Mesendoderm (in vitro differentiated cells): ENCODE measurements at regions not wholly inside any gene's neighbourhood (a gene's known extent, or its start where the extent isn't known, plus 50 kb on each side); places are given as distances from the start of the nearest gene placed in this dataset.
"Not testable (repeated sequence)": the region's sequence is repeated elsewhere in the genome, so short reads cannot be mapped to it uniquely, and the experiment has no call there.

ENCODE experiments used
- DNase-seq: peaks from one replicate; pipeline ENCODE4 v3.0.0; 2013
- H2AK5ac ChIP-seq: 2 replicates; pipeline ENCODE4 v1.6.1; 2013; ENCODE audit warnings: low read length, inconsistent platforms
- H2BK120ac ChIP-seq: 2 replicates; pipeline ENCODE4 v1.6.1; 2013; ENCODE audit warnings: low read depth, mild to moderate bottlenecking, low read length, moderate library complexity, mixed read lengths
- H2BK15ac ChIP-seq: replicated peaks from 2 replicates; pipeline ENCODE4 v1.6.1; 2013; ENCODE audit warnings: low read depth, mild to moderate bottlenecking, moderate library complexity
- H2BK5ac ChIP-seq: 2 replicates; pipeline ENCODE4 v1.6.1; 2013; ENCODE audit warnings: low read length, inconsistent platforms
- H3K18ac ChIP-seq: 2 replicates; pipeline ENCODE4 v1.6.1; 2013; ENCODE audit warnings: mild to moderate bottlenecking, low read length, mixed read lengths
- H3K23ac ChIP-seq: one replicate; pipeline ENCODE4 v1.6.1; 2013; ENCODE audit warnings: low read length
- H3K27ac ChIP-seq: 2 replicates; pipeline ENCODE4 v1.5.1; 2013; ENCODE audit warnings: low read depth, mild to moderate bottlenecking, inconsistent platforms, low read length, moderate library complexity
- H3K27me3 ChIP-seq: 2 replicates; pipeline ENCODE4 v1.6.1; 2013; ENCODE audit warnings: low read length, control low read depth, mild to moderate bottlenecking, inconsistent platforms; ENCODE audit not compliant: insufficient read depth, poor library complexity
- H3K36me3 ChIP-seq: 2 replicates; pipeline ENCODE4 v1.6.1; 2013; ENCODE audit warnings: low read length, inconsistent platforms; ENCODE audit not compliant: control insufficient read depth, insufficient read depth
- H3K4ac ChIP-seq: one replicate; pipeline ENCODE4 v1.6.1; 2013; ENCODE audit warnings: low read depth, mild to moderate bottlenecking, low read length, moderate library complexity
- H3K4me1 ChIP-seq: 2 replicates; pipeline ENCODE4 v1.6.1; 2013; ENCODE audit warnings: low read depth, low read length, inconsistent platforms; ENCODE audit not compliant: control insufficient read depth
- H3K4me2 ChIP-seq: 2 replicates; pipeline ENCODE4 v1.6.1; 2013; ENCODE audit warnings: low read length
- H3K4me3 ChIP-seq: 2 replicates; pipeline ENCODE4 v1.5.1; 2013; ENCODE audit warnings: mild to moderate bottlenecking, low read length
- H3K56ac ChIP-seq: one replicate; pipeline ENCODE4 v1.6.1; 2013; ENCODE audit warnings: low read length
- H3K79me1 ChIP-seq: 2 replicates; pipeline ENCODE4 v1.6.1; 2013; ENCODE audit warnings: low read length, inconsistent platforms
- H3K79me2 ChIP-seq: 2 replicates; pipeline ENCODE4 v1.6.1; 2013; ENCODE audit warnings: mild to moderate bottlenecking, low read length; ENCODE audit not compliant: control insufficient read depth, insufficient read depth
- H3K9ac ChIP-seq: 2 replicates; pipeline ENCODE4 v1.6.1; 2013; ENCODE audit warnings: low read length, inconsistent platforms
- H4K5ac ChIP-seq: one replicate; pipeline ENCODE4 v1.6.1; 2013; ENCODE audit warnings: low read length
- H4K8ac ChIP-seq: one replicate; pipeline ENCODE4 v1.6.1; 2013; ENCODE audit warnings: low read depth, mild to moderate bottlenecking, control low read depth, low read length, moderate library complexity
- WGBS: extraction: QIAGEN DNeasy Blood & Tissue Kit; methylation state at CpG from one replicate; pipeline ENCODE4 v1.1.7; 2013; ENCODE audit warnings: low lambda C conversion rate, missing lambda C conversion rate; ENCODE audit not compliant: insufficient coverage; ENCODE audit errors: extremely low coverage; 5-methylcytosine and 5-hydroxymethylcytosine counted together

DNA sequence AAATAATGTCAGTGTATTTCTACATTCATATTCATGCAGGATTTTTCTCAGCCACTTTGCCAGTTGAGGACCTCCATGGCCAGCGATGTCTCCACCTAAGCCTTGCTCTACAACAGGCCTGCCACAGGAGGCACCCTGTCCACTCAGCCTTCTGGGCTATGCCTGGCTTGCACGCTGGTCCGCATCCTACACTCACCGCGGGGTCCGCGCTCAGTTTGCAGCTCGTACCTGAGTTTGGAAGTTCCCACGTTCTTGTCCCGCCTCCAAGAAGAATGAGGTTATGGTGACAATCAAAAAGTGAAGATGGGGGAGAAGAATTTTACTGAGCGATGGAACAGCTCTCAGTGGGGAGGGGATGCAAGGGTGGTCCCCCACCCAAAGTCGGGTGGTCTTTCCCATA lies 93.6 kb upstream of the GRIK1 start:
- Histone ChIP-seq H3K23ac (no peak overlapping the region), H3K18ac (no peak overlapping the region), H2AK5ac (no peak overlapping the region), H4K5ac (no peak overlapping the region), H3K4me3 (no peak overlapping the region), H3K27me3 (no peaks in the 10 kb centered on the region), H2BK5ac (no peak overlapping the region), H4K8ac (no peak overlapping the region), H3K79me1 (no peaks in the 10 kb centered on the region), H3K9ac (no peak overlapping the region), H2BK15ac (no peak overlapping the region), H3K79me2 (no peaks in the 10 kb centered on the region), H3K36me3 (no peaks in the 10 kb centered on the region), H3K27ac (no peak overlapping the region), H3K56ac (no peak overlapping the region), H2BK120ac (no peak overlapping the region), H3K4me1 (no peaks in the 10 kb centered on the region), H3K4ac (no peak overlapping the region), H3K4me2 (no peak overlapping the region)
- WGBS: no CpG with 5 or more reads among the region's 12 CpGs
- DNase-seq: no peak

DNA sequence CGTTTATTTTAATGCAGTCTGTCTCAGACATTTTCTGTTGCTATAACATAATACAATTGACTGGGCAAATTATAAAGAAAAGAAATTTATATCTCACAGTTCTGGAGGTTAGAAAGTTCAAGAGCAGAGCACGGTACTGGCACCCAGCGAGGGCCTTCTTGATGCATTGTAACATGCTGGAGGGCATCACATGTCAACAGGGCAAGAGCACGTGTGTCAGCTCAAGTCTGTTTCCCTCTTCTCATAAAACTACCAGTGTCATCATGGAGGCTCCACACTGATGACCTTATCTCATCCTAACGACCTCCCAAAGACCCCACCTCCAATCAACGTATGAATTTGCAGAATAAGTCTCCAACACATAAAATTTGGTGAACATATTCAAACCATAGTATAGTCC lies 90.6 kb upstream of the GRIK1 start:
- Histone ChIP-seq H3K9ac (no peak overlapping the region), H3K27ac (no peak overlapping the region)
- WGBS: no CpG with 5 or more reads among the region's 6 CpGs

DNA sequence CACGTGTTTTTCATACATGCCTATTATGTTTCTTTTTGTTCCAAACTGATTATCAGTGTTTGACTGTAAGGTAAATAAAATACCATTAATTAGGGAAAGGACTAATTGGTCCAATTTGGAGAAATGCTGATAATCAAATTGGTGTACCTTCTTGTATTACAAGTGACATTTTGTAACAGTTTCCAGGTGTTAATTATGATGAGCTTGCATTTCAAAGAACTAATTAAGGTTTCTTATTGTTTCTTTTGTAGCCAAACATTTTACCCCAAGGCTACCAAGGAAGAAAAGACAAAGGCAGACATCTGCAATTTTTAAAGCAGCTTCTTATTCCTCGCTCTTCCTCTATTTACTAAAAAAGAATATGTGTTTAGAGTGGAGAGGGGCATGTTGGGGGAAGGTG lies 88.7 kb upstream of the GRIK1 start:
- no peaks in the 10 kb centered on the region for H3K79me1 ChIP-seq

More for the DNA sequence above, 90.6 kb upstream of the GRIK1 start:
- no peak overlapping the region for H2BK120ac ChIP-seq
- no peak overlapping the region for H3K4me2 ChIP-seq
- H4K8ac ChIP-seq: no peak overlapping the region
- DNase-seq: no peak
- no peak overlapping the region for H3K56ac ChIP-seq
- H3K79me2 ChIP-seq: no peaks in the 10 kb centered on the region
- H3K23ac ChIP-seq: no peak overlapping the region
- no peak overlapping the region for H3K4ac ChIP-seq
- H2AK5ac ChIP-seq: no peak overlapping the region
- no peak overlapping the region for H4K5ac ChIP-seq
- no peak overlapping the region for H2BK5ac ChIP-seq
- H3K36me3 ChIP-seq: no peaks in the 10 kb centered on the region
- H3K27me3 ChIP-seq: no peaks in the 10 kb centered on the region
- H3K4me3 ChIP-seq: no peak overlapping the region
- no peaks in the 10 kb centered on the region for H3K79me1 ChIP-seq
- H3K4me1 ChIP-seq: no peaks in the 10 kb centered on the region
- no peak overlapping the region for H3K18ac ChIP-seq
- no peak overlapping the region for H2BK15ac ChIP-seq

DNA sequence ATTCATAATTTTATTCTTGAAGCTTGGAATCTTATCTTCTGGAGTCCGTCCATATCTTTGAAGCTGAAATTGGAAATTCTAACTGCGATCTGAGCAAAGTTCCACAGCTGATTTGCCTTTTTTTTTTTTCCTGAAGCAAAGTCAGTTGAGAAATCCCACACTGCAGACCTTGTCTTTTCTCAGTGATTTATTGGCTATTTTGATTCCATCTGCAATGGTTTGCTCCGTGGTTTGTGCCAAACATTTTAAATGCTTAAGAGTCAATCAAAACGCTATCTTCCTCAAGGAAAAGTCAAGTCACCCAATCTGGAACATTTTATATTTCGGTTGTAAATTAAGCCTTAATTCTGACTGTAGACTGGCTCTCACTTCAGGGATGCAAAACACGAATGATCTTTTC lies 88.2 kb upstream of the GRIK1 start:
- no peak overlapping the region for H4K8ac ChIP-seq
- WGBS: no CpG with 5 or more reads among the region's 6 CpGs
- no peak overlapping the region for H3K4me3 ChIP-seq
- H3K36me3 ChIP-seq: no peaks in the 10 kb centered on the region
- no peaks in the 10 kb centered on the region for H3K27me3 ChIP-seq
- H3K79me2 ChIP-seq: no peaks in the 10 kb centered on the region
- no peak for DNase-seq
- H2BK120ac ChIP-seq: no peak overlapping the region
- H2AK5ac ChIP-seq: no peak overlapping the region
- no peak overlapping the region for H3K56ac ChIP-seq
- no peak overlapping the region for H3K18ac ChIP-seq
- H3K4me1 ChIP-seq: no peaks in the 10 kb centered on the region
- no peak overlapping the region for H3K9ac ChIP-seq
- H3K4me2 ChIP-seq: no peak overlapping the region
- no peak overlapping the region for H2BK15ac ChIP-seq
- H4K5ac ChIP-seq: no peak overlapping the region
- H2BK5ac ChIP-seq: no peak overlapping the region
- H3K27ac ChIP-seq: no peak overlapping the region
- H3K79me1 ChIP-seq: no peaks in the 10 kb centered on the region
- H3K4ac ChIP-seq: no peak overlapping the region
- no peak overlapping the region for H3K23ac ChIP-seq

More for the DNA sequence above, 88.7 kb upstream of the GRIK1 start:
- no peak for DNase-seq
- no peak overlapping the region for H3K56ac ChIP-seq
- no peak overlapping the region for H2BK5ac ChIP-seq
- H3K79me2 ChIP-seq: no peaks in the 10 kb centered on the region
- H3K23ac ChIP-seq: no peak overlapping the region
- H2AK5ac ChIP-seq: no peak overlapping the region
- no peak overlapping the region for H3K4me3 ChIP-seq
- no peaks in the 10 kb centered on the region for H3K27me3 ChIP-seq
- no peaks in the 10 kb centered on the region for H3K4me1 ChIP-seq
- H3K18ac ChIP-seq: no peak overlapping the region
- no peak overlapping the region for H3K4me2 ChIP-seq
- WGBS: no CpG with 5 or more reads among the region's 2 CpGs
- H3K36me3 ChIP-seq: no peaks in the 10 kb centered on the region
- no peak overlapping the region for H2BK15ac ChIP-seq
- no peak overlapping the region for H4K8ac ChIP-seq
- H3K27ac ChIP-seq: no peak overlapping the region
- no peak overlapping the region for H3K9ac ChIP-seq
- no peak overlapping the region for H4K5ac ChIP-seq
- no peak overlapping the region for H3K4ac ChIP-seq
- H2BK120ac ChIP-seq: no peak overlapping the region

DNA sequence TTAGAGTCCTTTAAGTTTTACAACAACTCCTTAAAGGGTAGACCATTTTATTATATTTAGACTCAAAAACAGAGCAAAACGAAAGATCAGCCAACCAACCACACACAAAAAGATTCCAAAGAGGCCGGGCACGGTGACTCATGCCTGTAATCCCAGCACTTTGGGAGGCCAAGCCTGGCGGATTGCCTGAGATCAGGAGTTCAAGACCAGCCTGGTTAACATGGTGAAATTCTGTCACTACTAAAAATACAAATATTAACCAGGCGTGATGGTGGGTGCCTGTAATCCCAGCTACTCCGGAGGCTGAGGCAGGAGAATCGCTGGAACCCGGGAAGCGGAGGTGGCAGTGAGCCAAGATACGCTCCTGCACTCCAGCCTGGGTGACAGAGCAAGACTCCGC lies 83.3 kb upstream of the GRIK1 start:
- H3K18ac ChIP-seq, H2BK15ac ChIP-seq, H4K8ac ChIP-seq, H3K4me2 ChIP-seq, DNase-seq, H3K23ac ChIP-seq, H4K5ac ChIP-seq, H3K27ac ChIP-seq, H3K56ac ChIP-seq, H3K79me1 ChIP-seq, H2BK5ac ChIP-seq, H3K36me3 ChIP-seq, H3K4me1 ChIP-seq, H2BK120ac ChIP-seq, H3K79me2 ChIP-seq, H3K27me3 ChIP-seq, H3K4ac ChIP-seq, H3K4me3 ChIP-seq, H2AK5ac ChIP-seq, H3K9ac ChIP-seq: not testable (repeated sequence)
- WGBS: no CpG with 5 or more reads among the region's 11 CpGs

DNA sequence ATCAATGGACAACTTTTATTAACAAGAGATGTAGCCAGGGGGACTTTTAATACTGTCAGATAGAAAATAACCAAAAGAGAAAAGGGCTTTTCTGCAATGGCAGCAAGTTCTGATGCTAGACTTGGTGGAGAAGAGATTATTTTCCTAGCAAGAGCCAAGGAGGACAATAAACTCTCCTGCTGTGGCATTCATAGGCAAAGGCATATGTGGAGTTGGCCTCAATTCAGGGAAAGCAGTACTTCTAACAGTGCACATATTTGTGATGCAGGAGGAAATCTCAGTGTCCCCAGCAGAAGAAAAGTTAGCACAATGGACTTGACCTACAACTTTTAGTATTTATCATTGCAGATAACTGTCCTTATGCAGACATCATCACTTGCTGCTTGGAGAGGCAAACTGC lies 75.1 kb upstream of the GRIK1 start:
- H4K5ac ChIP-seq: no peak overlapping the region
- H3K36me3 ChIP-seq: no peaks in the 10 kb centered on the region
- no peak overlapping the region for H3K4me2 ChIP-seq
- no peak overlapping the region for H3K27ac ChIP-seq
- H3K23ac ChIP-seq: no peak overlapping the region
- no peak overlapping the region for H4K8ac ChIP-seq
- H3K4me1 ChIP-seq: no peaks in the 10 kb centered on the region
- H2BK15ac ChIP-seq: no peak overlapping the region
- H3K4ac ChIP-seq: no peak overlapping the region
- no peaks in the 10 kb centered on the region for H3K79me2 ChIP-seq
- no peak overlapping the region for H3K56ac ChIP-seq
- H2BK120ac ChIP-seq: no peak overlapping the region
- H3K18ac ChIP-seq: no peak overlapping the region
- no peak overlapping the region for H2AK5ac ChIP-seq
- no peaks in the 10 kb centered on the region for H3K79me1 ChIP-seq
- no peak overlapping the region for H3K9ac ChIP-seq
- H3K4me3 ChIP-seq: no peak overlapping the region
- H2BK5ac ChIP-seq: no peak overlapping the region
- H3K27me3 ChIP-seq: no peaks in the 10 kb centered on the region
- DNase-seq: no peak
